ENCODE measurements at regions not wholly inside any gene's neighbourhood (a gene's known extent, or its start where the extent isn't known, plus 50 kb on each side); places are given as distances from the start of the nearest gene placed in this dataset.

DNA sequence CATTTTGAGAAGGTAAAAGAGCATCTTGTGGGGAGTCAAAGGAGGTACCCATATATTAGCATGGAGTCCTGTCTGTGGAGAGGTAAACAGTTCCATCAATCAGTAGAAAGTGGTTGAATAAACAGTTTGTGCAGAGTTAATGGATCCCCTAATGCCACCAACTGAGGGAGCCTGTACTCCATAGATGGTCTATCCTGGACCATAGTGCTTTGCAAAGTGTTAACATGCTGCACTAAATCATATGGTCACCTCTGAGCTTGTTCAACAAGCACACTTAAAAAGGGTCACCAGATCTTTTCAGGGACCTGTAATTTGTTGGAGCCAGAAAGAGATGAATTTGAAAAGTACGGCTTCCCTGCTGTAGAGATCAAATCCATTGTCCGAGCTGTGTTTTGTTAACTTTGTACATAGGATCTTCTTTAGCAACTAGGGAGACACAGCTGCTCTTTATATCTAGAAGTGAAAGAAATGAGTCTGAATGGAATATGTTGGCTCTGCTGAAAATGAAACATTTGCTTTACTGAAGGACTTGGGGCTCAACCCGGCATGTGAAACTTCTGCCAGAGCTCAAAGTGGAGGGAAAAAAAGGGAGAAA is 366.4 kb downstream of the ETNK1 start:
- Histone ChIP-seq H3K9me2 (replicated peaks; ENCODE audit: low read depth, low read length) (no peaks in the 10 kb centered on the region), H3K4me3 (ENCODE audit: low read length, poor library complexity, severe bottlenecking) (no peak overlapping the region), H3K4me2 (ENCODE audit: low read depth, low read length, poor library complexity, severe bottlenecking) (no peak overlapping the region), H3K27me3 (ENCODE audit: insufficient read depth, low read length, poor library complexity, severe bottlenecking) (no peaks in the 10 kb centered on the region), H3K9ac (ENCODE audit: low read depth, low read length, poor library complexity, severe bottlenecking) (no peak overlapping the region), H2AFZ (ENCODE audit: low read length) (no peak overlapping the region), H4K20me1 (ENCODE audit: insufficient read depth, low read length, poor library complexity, severe bottlenecking) (no peaks in the 10 kb centered on the region), H3K4me1 (ENCODE audit: insufficient read depth, low read length, poor library complexity, severe bottlenecking) (no peaks in the 10 kb centered on the region), H3K9me3 (ENCODE audit: insufficient read depth, low read depth, low read length) (no peaks in the 10 kb centered on the region), H3K79me2 (ENCODE audit: insufficient read depth, low read length) (no peaks in the 10 kb centered on the region), H3F3A (ENCODE audit: low read depth) (no peaks in the 10 kb centered on the region), H3K36me3 (ENCODE audit: insufficient read depth, low read length) (no peaks in the 10 kb centered on the region)
- TF ChIP-seq, protein P1, sequence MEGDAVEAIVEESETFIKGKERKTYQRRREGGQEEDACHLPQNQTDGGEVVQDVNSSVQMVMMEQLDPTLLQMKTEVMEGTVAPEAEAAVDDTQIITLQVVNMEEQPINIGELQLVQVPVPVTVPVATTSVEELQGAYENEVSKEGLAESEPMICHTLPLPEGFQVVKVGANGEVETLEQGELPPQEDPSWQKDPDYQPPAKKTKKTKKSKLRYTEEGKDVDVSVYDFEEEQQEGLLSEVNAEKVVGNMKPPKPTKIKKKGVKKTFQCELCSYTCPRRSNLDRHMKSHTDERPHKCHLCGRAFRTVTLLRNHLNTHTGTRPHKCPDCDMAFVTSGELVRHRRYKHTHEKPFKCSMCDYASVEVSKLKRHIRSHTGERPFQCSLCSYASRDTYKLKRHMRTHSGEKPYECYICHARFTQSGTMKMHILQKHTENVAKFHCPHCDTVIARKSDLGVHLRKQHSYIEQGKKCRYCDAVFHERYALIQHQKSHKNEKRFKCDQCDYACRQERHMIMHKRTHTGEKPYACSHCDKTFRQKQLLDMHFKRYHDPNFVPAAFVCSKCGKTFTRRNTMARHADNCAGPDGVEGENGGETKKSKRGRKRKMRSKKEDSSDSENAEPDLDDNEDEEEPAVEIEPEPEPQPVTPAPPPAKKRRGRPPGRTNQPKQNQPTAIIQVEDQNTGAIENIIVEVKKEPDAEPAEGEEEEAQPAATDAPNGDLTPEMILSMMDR (conservative IDR thresholded peaks at IDR 0.05; ENCODE audit: low read length) = no peak
- TF ChIP-seq EZH2phosphoT487 (IDR thresholded peaks at IDR 0.05; ENCODE audit: borderline replicate concordance) = no peak

DNA sequence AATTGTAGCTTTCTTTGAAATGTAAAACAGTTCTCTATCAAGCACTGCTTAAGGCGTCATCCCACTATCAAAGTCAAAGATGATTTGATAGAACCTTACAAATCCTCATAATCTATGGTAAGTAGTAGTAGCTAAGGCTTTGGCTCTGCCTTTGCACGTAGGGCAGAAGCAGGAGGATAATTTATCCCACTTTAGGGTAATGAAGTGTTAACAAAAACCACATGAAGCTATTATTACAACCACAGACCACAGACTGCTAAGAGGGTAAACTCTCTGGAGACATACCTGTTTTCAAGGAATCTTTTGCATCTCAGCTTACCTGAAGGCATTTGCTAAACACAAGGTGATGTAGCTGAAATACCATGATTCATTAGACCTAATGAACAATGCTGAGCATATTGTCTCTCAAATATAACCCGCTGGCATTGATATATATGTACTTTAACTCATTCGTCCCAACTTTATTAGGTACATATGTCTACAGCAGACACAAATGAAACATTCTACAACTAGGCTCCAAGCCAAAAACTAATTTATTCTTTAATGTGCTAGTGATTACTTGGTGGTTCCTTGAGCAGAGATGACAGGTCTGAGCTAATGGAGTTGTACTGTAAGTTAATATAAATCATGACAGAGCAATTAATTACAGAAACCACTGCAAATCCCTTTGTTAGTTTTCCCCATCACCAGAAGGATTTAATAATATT is 368.8 kb downstream of the ETNK1 start:
- Histone ChIP-seq H2AFZ (ENCODE audit: low read length) (no peak overlapping the region), H3K9me3 (ENCODE audit: insufficient read depth, low read depth, low read length) (no peaks in the 10 kb centered on the region), H3K4me2 (ENCODE audit: low read depth, low read length, poor library complexity, severe bottlenecking) (no peak overlapping the region), H3F3A (ENCODE audit: low read depth) (no peaks in the 10 kb centered on the region), H3K79me2 (ENCODE audit: insufficient read depth, low read length) (no peaks in the 10 kb centered on the region), H3K36me3 (ENCODE audit: insufficient read depth, low read length) (no peaks in the 10 kb centered on the region), H3K9me2 (replicated peaks; ENCODE audit: low read depth, low read length) (no peaks in the 10 kb centered on the region), H3K9ac (ENCODE audit: low read depth, low read length, poor library complexity, severe bottlenecking) (no peak overlapping the region), H4K20me1 (ENCODE audit: insufficient read depth, low read length, poor library complexity, severe bottlenecking) (no peaks in the 10 kb centered on the region), H3K27me3 (ENCODE audit: insufficient read depth, low read length, poor library complexity, severe bottlenecking) (no peaks in the 10 kb centered on the region), H3K4me3 (ENCODE audit: low read length, poor library complexity, severe bottlenecking) (no peak overlapping the region), H3K4me1 (ENCODE audit: insufficient read depth, low read length, poor library complexity, severe bottlenecking) (no peaks in the 10 kb centered on the region)
- no peak for TF ChIP-seq EZH2phosphoT487 (IDR thresholded peaks at IDR 0.05; ENCODE audit: borderline replicate concordance)
- TF ChIP-seq, protein P1 (conservative IDR thresholded peaks at IDR 0.05; ENCODE audit: low read length) = no peak

DNA sequence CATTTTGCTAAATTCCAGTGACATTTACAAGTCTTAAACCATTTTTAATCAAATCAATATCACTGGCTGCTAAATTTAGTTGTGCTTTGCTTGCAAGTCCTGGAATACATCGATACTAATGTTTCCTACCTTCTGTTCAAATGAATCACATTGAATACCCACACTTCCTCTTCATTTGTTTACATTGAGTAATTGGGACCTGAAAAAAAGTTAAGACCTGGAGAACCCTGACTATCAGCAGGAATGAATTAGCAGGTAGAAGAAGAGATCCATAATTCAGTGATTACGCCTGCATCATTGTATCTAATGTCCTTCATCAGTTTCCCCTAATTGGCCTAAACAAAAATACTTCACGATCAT is 369.3 kb downstream of the ETNK1 start:
- Histone ChIP-seq H3K9me2 (replicated peaks; ENCODE audit: low read depth, low read length) (no peaks in the 10 kb centered on the region), H3K4me2 (ENCODE audit: low read depth, low read length, poor library complexity, severe bottlenecking) (no peak overlapping the region), H3K27me3 (ENCODE audit: insufficient read depth, low read length, poor library complexity, severe bottlenecking) (no peaks in the 10 kb centered on the region), H3K4me1 (ENCODE audit: insufficient read depth, low read length, poor library complexity, severe bottlenecking) (no peaks in the 10 kb centered on the region), H3K9me3 (ENCODE audit: insufficient read depth, low read depth, low read length) (no peaks in the 10 kb centered on the region; the same call in 1 of the 2 replicates), H3K4me3 (ENCODE audit: low read length, poor library complexity, severe bottlenecking) (no peak overlapping the region), H2AFZ (ENCODE audit: low read length) (no peak overlapping the region), H3K9ac (ENCODE audit: low read depth, low read length, poor library complexity, severe bottlenecking) (no peak overlapping the region), H3F3A (ENCODE audit: low read depth) (no peaks in the 10 kb centered on the region), H3K36me3 (ENCODE audit: insufficient read depth, low read length) (no peaks in the 10 kb centered on the region), H3K79me2 (ENCODE audit: insufficient read depth, low read length) (no peaks in the 10 kb centered on the region), H4K20me1 (ENCODE audit: insufficient read depth, low read length, poor library complexity, severe bottlenecking) (no peaks in the 10 kb centered on the region)
- no peak for TF ChIP-seq EZH2phosphoT487 (IDR thresholded peaks at IDR 0.05; ENCODE audit: borderline replicate concordance)
- TF ChIP-seq, protein P1 (conservative IDR thresholded peaks at IDR 0.05; ENCODE audit: low read length) = no peak

Measured in Loucy (cell line).